HG03103 (cell line): ENCODE measurements at regions not wholly inside any gene's neighbourhood (a gene's known extent, or its start where the extent isn't known, plus 50 kb on each side); places are given as distances from the start of the nearest gene placed in this dataset.
"Not testable (repeated sequence)": the region's sequence is repeated elsewhere in the genome, so short reads cannot be mapped to it uniquely, and the experiment has no call there.

Experiments used
- ATAC-seq: cut with Tn5 transposase; IDR thresholded peaks from one replicate; pipeline ENCODE4 v1.9.1; 2021; ENCODE audit warnings: low read depth; ENCODE audit not compliant: unreplicated experiment

GRCh38 chr18:32884543-32884942 is 111.7 kb upstream of the KLHL14 start:
- peak; percentile 91 for ATAC-seq

- ATAC-seq = no peak
These were observed 108.2 kb upstream of the KLHL14 start for GRCh38 chr18:32881009-32881408.

- no peak for ATAC-seq
These were observed 106.7 kb upstream of the KLHL14 start for GRCh38 chr18:32879497-32879896.

GRCh38 chr18:32878436-32878835 is 105.6 kb upstream of the KLHL14 start:
- ATAC-seq = no peak

GRCh38 chr18:32877371-32877770 is 104.5 kb upstream of the KLHL14 start:
- no peak for ATAC-seq

GRCh38 chr18:32875625-32876024 is 102.8 kb upstream of the KLHL14 start:
- no peak for ATAC-seq

- no peak for ATAC-seq
These were observed 99.0 kb upstream of the KLHL14 start for GRCh38 chr18:32871786-32872185.

- ATAC-seq = no peak
These were observed 97.8 kb upstream of the KLHL14 start for GRCh38 chr18:32870611-32871010.

- no peak for ATAC-seq
These were observed 95.6 kb upstream of the KLHL14 start for GRCh38 chr18:32868406-32868805.

- ATAC-seq = no peak
These were observed 95.1 kb upstream of the KLHL14 start for GRCh38 chr18:32867936-32868335.

- no peak for ATAC-seq
These were observed 94.5 kb upstream of the KLHL14 start for GRCh38 chr18:32867330-32867729.

GRCh38 chr18:32862031-32862430 is 89.2 kb upstream of the KLHL14 start:
- not testable (repeated sequence) for ATAC-seq

- no peak for ATAC-seq
These were observed 79.1 kb upstream of the KLHL14 start for GRCh38 chr18:32851936-32852335.

GRCh38 chr18:32848826-32849225 is 76.0 kb upstream of the KLHL14 start:
- no peak for ATAC-seq

GRCh38 chr18:32847691-32848090 is 74.9 kb upstream of the KLHL14 start:
- ATAC-seq = no peak

GRCh38 chr18:32846896-32847295 is 74.1 kb upstream of the KLHL14 start:
- ATAC-seq = no peak

GRCh38 chr18:32840962-32841361 is 68.1 kb upstream of the KLHL14 start:
- no peak for ATAC-seq

GRCh38 chr18:32835951-32836350 is 63.1 kb upstream of the KLHL14 start:
- no peak for ATAC-seq

- ATAC-seq = no peak
These were observed 59.0 kb upstream of the KLHL14 start for GRCh38 chr18:32831781-32832180.

- ATAC-seq = no peak
These were observed 50.4 kb upstream of the KLHL14 start for GRCh38 chr18:32823226-32823625.
